H9 (cell line): ENCODE measurements at regions not wholly inside any gene's neighbourhood (a gene's known extent, or its start where the extent isn't known, plus 50 kb on each side); places are given as distances from the start of the nearest gene placed in this dataset.

Experiments
- DNase-seq: peaks from one replicate; pipeline ENCODE4 v3.0.0-alpha.2; 2017
- H2AFZ ChIP-seq: one replicate; pipeline ENCODE4 v1.6.1; 2013; ENCODE audit warnings: mild to moderate bottlenecking, low read length, control low read depth, moderate library complexity
- H2AK5ac ChIP-seq: 2 replicates; pipeline ENCODE4 v1.6.1; 2013; ENCODE audit warnings: low read length, control low read depth, mixed read lengths; ENCODE audit not compliant: insufficient read length
- H2BK120ac ChIP-seq: one replicate; pipeline ENCODE4 v1.6.1; 2013; ENCODE audit warnings: low read depth, mild to moderate bottlenecking, low read length, control low read depth, inconsistent platforms; ENCODE audit not compliant: poor library complexity, severe bottlenecking
- H2BK12ac ChIP-seq: 2 replicates; pipeline ENCODE4 v1.6.1; 2013; ENCODE audit warnings: low read length, control low read depth, mixed read lengths, low read depth; ENCODE audit not compliant: insufficient read length
- H2BK15ac ChIP-seq: 2 replicates; pipeline ENCODE4 v1.6.1; 2013; ENCODE audit warnings: low read depth, low read length, control low read depth
- H2BK20ac ChIP-seq: one replicate; pipeline ENCODE4 v1.6.1; 2013; ENCODE audit warnings: low read depth, mild to moderate bottlenecking, low read length, control low read depth, inconsistent platforms; ENCODE audit not compliant: poor library complexity, severe bottlenecking
- H2BK5ac ChIP-seq: 2 replicates; pipeline ENCODE4 v1.6.1; 2013; ENCODE audit warnings: low read length, control low read depth, mixed read lengths; ENCODE audit not compliant: insufficient read length
- H3K14ac ChIP-seq: 2 replicates; pipeline ENCODE4 v1.6.1; 2013; ENCODE audit warnings: low read length, control low read depth; ENCODE audit not compliant: insufficient read depth
- H3K18ac ChIP-seq: 2 replicates; pipeline ENCODE4 v1.6.1; 2013; ENCODE audit warnings: low read depth, mild to moderate bottlenecking, mixed read lengths, low read length, control low read depth; ENCODE audit not compliant: insufficient read length
- H3K23ac ChIP-seq: 2 replicates; pipeline ENCODE4 v1.6.1; 2013; ENCODE audit warnings: low read length, control low read depth, mixed read lengths, low read depth; ENCODE audit not compliant: insufficient read length
- H3K23me2 ChIP-seq: 2 replicates; pipeline ENCODE4 v1.6.1; 2013; ENCODE audit warnings: low read depth, mild to moderate bottlenecking, mixed read lengths, low read length, control low read depth; ENCODE audit not compliant: insufficient read length, poor library complexity, severe bottlenecking
- H3K27ac ChIP-seq: 2 replicates; pipeline ENCODE4 v1.5.1; 2013; ENCODE audit warnings: low read length, control low read depth, mixed read lengths, low read depth; ENCODE audit not compliant: insufficient read length
- H3K27me3 ChIP-seq: 2 replicates; pipeline ENCODE4 v1.6.1; 2013; ENCODE audit warnings: low read length, control low read depth, inconsistent platforms; ENCODE audit not compliant: insufficient read depth
- H3K4ac ChIP-seq: 2 replicates; pipeline ENCODE4 v1.6.1; 2013; ENCODE audit warnings: low read depth, mild to moderate bottlenecking, control low read depth, inconsistent platforms, low read length, moderate library complexity
- H3K4me1 ChIP-seq: 2 replicates; pipeline ENCODE4 v1.6.1; 2013; ENCODE audit warnings: low read length, control low read depth, inconsistent platforms; ENCODE audit not compliant: insufficient read depth
- H3K4me2 ChIP-seq: 2 replicates; pipeline ENCODE4 v1.6.1; 2013; ENCODE audit warnings: low read length, control low read depth, mixed read lengths; ENCODE audit not compliant: insufficient read length, insufficient read depth
- H3K56ac ChIP-seq: 2 replicates; pipeline ENCODE4 v1.6.1; 2013; ENCODE audit warnings: low read depth, mild to moderate bottlenecking, mixed read lengths, low read length, control low read depth; ENCODE audit not compliant: insufficient read length
- H3K79me1 ChIP-seq: 2 replicates; pipeline ENCODE4 v1.6.1; 2013; ENCODE audit warnings: low read depth, mild to moderate bottlenecking, moderate library complexity, low read length, control low read depth, inconsistent platforms; ENCODE audit not compliant: insufficient read depth, poor library complexity, severe bottlenecking
- H3K79me2 ChIP-seq: 2 replicates; pipeline ENCODE4 v1.6.1; 2013; ENCODE audit warnings: low read length, control low read depth, inconsistent platforms; ENCODE audit not compliant: insufficient read depth
- H3K9ac ChIP-seq: 2 replicates; pipeline ENCODE4 v1.6.1; 2013; ENCODE audit warnings: low read length, control low read depth, mixed read lengths; ENCODE audit not compliant: insufficient read length; ENCODE audit errors: extremely low read depth
- H3K9me3 ChIP-seq: one replicate; pipeline ENCODE4 v1.6.1; 2013; ENCODE audit warnings: low read depth, low read length, inconsistent platforms; ENCODE audit not compliant: control insufficient read depth
- H3T11ph ChIP-seq: one replicate; pipeline ENCODE4 v1.6.1; 2013; ENCODE audit warnings: mild to moderate bottlenecking, low read length, control low read depth, inconsistent platforms
- H4K20me1 ChIP-seq: one replicate; pipeline ENCODE4 v1.6.1; 2013; ENCODE audit not compliant: control insufficient read depth, insufficient read length, insufficient read depth
- H4K5ac ChIP-seq: 2 replicates; pipeline ENCODE4 v1.6.1; 2013; ENCODE audit warnings: low read depth, mild to moderate bottlenecking, mixed read lengths, low read length, control low read depth; ENCODE audit not compliant: insufficient read length
- H4K8ac ChIP-seq: replicated peaks from 2 replicates; pipeline ENCODE4 v1.6.1; 2013; ENCODE audit warnings: low read length, control low read depth, mixed read lengths, low read depth; ENCODE audit not compliant: insufficient read length
- H4K91ac ChIP-seq: 2 replicates; pipeline ENCODE4 v1.6.1; 2013; ENCODE audit warnings: low read depth, mild to moderate bottlenecking, moderate library complexity, mixed read lengths, low read length, control low read depth; ENCODE audit not compliant: insufficient read length
- H3K27ac Mint-ChIP-seq, 3 experiments: 2 replicates in 2 of 3; 3 replicates in 1 of 3; pipeline ENCODE4 v1.8.0; 2020 to 2021; ENCODE audit warnings: mixed read lengths in 3 of 3, mild to moderate bottlenecking in 1 of 3, moderate library complexity in 1 of 3
- H3K27me3 Mint-ChIP-seq: 2 replicates; pipeline ENCODE4 v1.8.0; 2021; ENCODE audit warnings: low read depth, mild to moderate bottlenecking, moderate library complexity, mixed read lengths
- H3K36me3 Mint-ChIP-seq, 3 experiments: 2 replicates in 2 of 3; 3 replicates in 1 of 3; pipeline ENCODE4 v1.8.0; 2020 to 2021; ENCODE audit warnings: low read depth in 3 of 3, mixed read lengths in 3 of 3; ENCODE audit not compliant: insufficient read depth in 1 of 3
- H3K4me1 Mint-ChIP-seq, 2 experiments: 2 replicates each; pipeline ENCODE4 v1.8.0; 2020; ENCODE audit warnings: mixed read lengths in 2 of 2
- H3K4me3 Mint-ChIP-seq, 2 experiments: 2 replicates in 1 of 2; 3 replicates in 1 of 2; pipeline ENCODE4 v1.8.0; 2020 to 2021; ENCODE audit warnings: mild to moderate bottlenecking in 2 of 2, mixed read lengths in 2 of 2, moderate library complexity in 1 of 2
- H3K9me3 Mint-ChIP-seq, 2 experiments: 2 replicates in 1 of 2; 3 replicates in 1 of 2; pipeline ENCODE4 v1.8.0; 2020; ENCODE audit warnings: mild to moderate bottlenecking in 2 of 2, mixed read lengths in 2 of 2, moderate library complexity in 1 of 2
- WGBS: extraction: QIAGEN DNeasy Blood & Tissue Kit; methylation state at CpG from one replicate; pipeline ENCODE4 v1.1.7; 2013; ENCODE audit warnings: missing lambda C conversion rate, low lambda C conversion rate, mixed read lengths; ENCODE audit not compliant: insufficient read length; ENCODE audit errors: extremely low coverage; 5-methylcytosine and 5-hydroxymethylcytosine counted together
- TF ChIP-seq, protein P1 (sequence below): fragments of 200-600 bp; sonication (generic); conservative IDR thresholded peaks from 3 replicates; pipeline ENCODE4 v1.8.0; 2021; ENCODE audit warnings: antibody characterized with exemption, mild to moderate bottlenecking

DNA sequence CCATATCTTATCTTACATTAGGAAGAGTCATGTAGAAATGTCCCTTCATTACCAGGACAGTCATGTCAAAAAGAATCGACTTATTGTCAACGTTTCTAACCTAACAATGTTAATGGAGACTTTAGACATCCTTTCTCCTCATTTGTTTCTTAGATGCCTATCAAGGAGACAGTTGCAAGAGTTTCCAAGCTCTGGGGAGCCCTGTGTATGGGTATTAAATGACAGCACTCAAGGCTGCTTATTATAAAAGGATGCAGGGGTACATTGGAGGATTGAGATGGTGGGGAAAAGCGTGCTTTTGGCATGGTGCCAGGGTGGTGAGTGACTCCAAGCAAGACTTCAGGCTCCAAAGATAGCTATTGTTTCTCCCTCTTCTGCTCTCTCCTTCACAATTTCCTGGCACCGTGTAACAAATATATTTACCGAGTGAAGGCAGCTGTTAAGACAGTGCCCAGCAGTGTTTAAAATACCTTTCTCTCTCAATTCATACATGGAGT is 461.3 kb upstream of the CLINT1 start:
- Mint-ChIP-seq H3K27ac (no peak overlapping the region), H3K27me3 (no peaks in the 10 kb centered on the region), H3K36me3 (no peaks in the 10 kb centered on the region; a peak in 1 of 7 replicates), H3K9me3 (no peaks in the 10 kb centered on the region), H3K4me1 (peaks cover 23% of the 10 kb centered on the region in 2 experiments), H3K4me3 (no peak overlapping the region; a peak in 1 of 5 replicates)
- no peak overlapping the region for H3K18ac ChIP-seq
- H3K4me2 ChIP-seq, result no peak overlapping the region
- no peaks in the 10 kb centered on the region for H4K20me1 ChIP-seq
- no peak overlapping the region for H2AK5ac ChIP-seq
- H4K8ac ChIP-seq, result no peak overlapping the region
- H2BK20ac ChIP-seq, result no peak overlapping the region
- H2AFZ ChIP-seq, result no peak overlapping the region
- no peak for DNase-seq
- no peak overlapping the region for H2BK12ac ChIP-seq
- no CpG with 5 or more reads among the region's 5 CpGs for WGBS
- H4K91ac ChIP-seq, result no peak overlapping the region
- H3K9me3 ChIP-seq, result no peaks in the 10 kb centered on the region
- no peak overlapping the region for H3K14ac ChIP-seq
- no peak overlapping the region for H4K5ac ChIP-seq
- no peak overlapping the region for H2BK5ac ChIP-seq
- H3K4me1 ChIP-seq, result no peaks in the 10 kb centered on the region
- no peaks in the 10 kb centered on the region for H3K27me3 ChIP-seq
- TF ChIP-seq, protein P1, sequence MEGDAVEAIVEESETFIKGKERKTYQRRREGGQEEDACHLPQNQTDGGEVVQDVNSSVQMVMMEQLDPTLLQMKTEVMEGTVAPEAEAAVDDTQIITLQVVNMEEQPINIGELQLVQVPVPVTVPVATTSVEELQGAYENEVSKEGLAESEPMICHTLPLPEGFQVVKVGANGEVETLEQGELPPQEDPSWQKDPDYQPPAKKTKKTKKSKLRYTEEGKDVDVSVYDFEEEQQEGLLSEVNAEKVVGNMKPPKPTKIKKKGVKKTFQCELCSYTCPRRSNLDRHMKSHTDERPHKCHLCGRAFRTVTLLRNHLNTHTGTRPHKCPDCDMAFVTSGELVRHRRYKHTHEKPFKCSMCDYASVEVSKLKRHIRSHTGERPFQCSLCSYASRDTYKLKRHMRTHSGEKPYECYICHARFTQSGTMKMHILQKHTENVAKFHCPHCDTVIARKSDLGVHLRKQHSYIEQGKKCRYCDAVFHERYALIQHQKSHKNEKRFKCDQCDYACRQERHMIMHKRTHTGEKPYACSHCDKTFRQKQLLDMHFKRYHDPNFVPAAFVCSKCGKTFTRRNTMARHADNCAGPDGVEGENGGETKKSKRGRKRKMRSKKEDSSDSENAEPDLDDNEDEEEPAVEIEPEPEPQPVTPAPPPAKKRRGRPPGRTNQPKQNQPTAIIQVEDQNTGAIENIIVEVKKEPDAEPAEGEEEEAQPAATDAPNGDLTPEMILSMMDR, result no peak
- no peaks in the 10 kb centered on the region for H3K79me1 ChIP-seq
- H3K27ac ChIP-seq, result no peak overlapping the region
- H3K23ac ChIP-seq, result no peak overlapping the region
- H3T11ph ChIP-seq, result no peak overlapping the region
- H3K23me2 ChIP-seq, result no peaks in the 10 kb centered on the region
- H3K79me2 ChIP-seq, result no peaks in the 10 kb centered on the region
- H3K9ac ChIP-seq, result no peak overlapping the region
- H3K56ac ChIP-seq, result no peak overlapping the region
- H2BK15ac ChIP-seq, result no peak overlapping the region
- H2BK120ac ChIP-seq, result no peak overlapping the region
- no peak overlapping the region for H3K4ac ChIP-seq
